CD4-positive, alpha-beta T cell (primary cell): ENCODE measurements at regions not wholly inside any gene's neighbourhood (a gene's known extent, or its start where the extent isn't known, plus 50 kb on each side); places are given as distances from the start of the nearest gene placed in this dataset.

Experiments used
- ATAC-seq: fragments of 200-7000 bp; cut with Tn5 transposase; one replicate; pipeline ENCODE4 v1.10.0; 2022; ENCODE audit warnings: mild to moderate bottlenecking; ENCODE audit not compliant: poor library complexity
- CTCF ChIA-PET: fragments of 350-600 bp; sonication (Branson Sonifier 250); formaldehyde crosslinking; loops from one replicate; lab custom pipeline; 2021; ENCODE audit warnings: antibody characterized with exemption, inconsistent platforms; lab: Charles Lee
- POLR2A ChIA-PET: fragments of 350-600 bp; sonication (Branson Sonifier 250); formaldehyde crosslinking; loops from one replicate; lab custom pipeline; 2021; ENCODE audit warnings: antibody characterized with exemption, inconsistent platforms; lab: Charles Lee
- DNase-seq, 14 experiments: peaks; one replicate each; pipeline ENCODE4 v3.0.0-alpha.2; 2013 to 2020; ENCODE audit warnings: mixed read lengths in 2 of 14
- H3K27ac ChIP-seq, 2 donors: one replicate each; pipeline versions ENCODE4 v1.5.1 to v1.7.0; 2013; ENCODE audit warnings: low read length in 2 of 2, low read depth in 1 of 2, mild to moderate bottlenecking in 1 of 2
- H3K27me3 ChIP-seq, 2 experiments: 1 replicate in 1 of 2; 2 replicates in 1 of 2; pipeline versions ENCODE4 v1.6.1 to v1.7.0; 2013; ENCODE audit warnings: low read length in 2 of 2, control low read depth in 1 of 2, mild to moderate bottlenecking in 1 of 2, moderate library complexity in 1 of 2; ENCODE audit not compliant: insufficient read depth in 2 of 2, control insufficient read depth in 1 of 2
- H3K36me3 ChIP-seq: one replicate; pipeline ENCODE4 v1.6.1; 2013; ENCODE audit warnings: low read length, control low read depth; ENCODE audit not compliant: insufficient read depth
- H3K4me1 ChIP-seq: one replicate; pipeline ENCODE4 v1.6.1; 2013; ENCODE audit warnings: low read length, control low read depth; ENCODE audit not compliant: insufficient read depth
- H3K4me3 ChIP-seq: one replicate; pipeline ENCODE4 v1.5.1; 2013; ENCODE audit warnings: mild to moderate bottlenecking, low read length, moderate library complexity
- H3K9me3 ChIP-seq, 2 experiments: 1 replicate in 1 of 2; 2 replicates in 1 of 2; pipeline versions ENCODE4 v1.6.1 to v1.7.0; 2013; ENCODE audit warnings: low read length in 2 of 2, mild to moderate bottlenecking in 2 of 2, control low read depth in 1 of 2, moderate library complexity in 1 of 2; ENCODE audit not compliant: control insufficient read depth in 1 of 2, insufficient read depth in 1 of 2
- H3K27ac Mint-ChIP-seq: one replicate; pipeline ENCODE4 v1.8.0; 2020; ENCODE audit warnings: mixed read lengths
- H3K27me3 Mint-ChIP-seq: one replicate; pipeline ENCODE4 v1.8.0; 2021; ENCODE audit warnings: mixed read lengths
- H3K36me3 Mint-ChIP-seq: one replicate; pipeline ENCODE4 v1.8.0; 2021; ENCODE audit warnings: low read depth, mixed read lengths
- H3K4me1 Mint-ChIP-seq: one replicate; pipeline ENCODE4 v1.8.0; 2021; ENCODE audit warnings: low read depth, mixed read lengths
- H3K4me3 Mint-ChIP-seq: one replicate; pipeline ENCODE4 v1.8.0; 2020; ENCODE audit warnings: mild to moderate bottlenecking, mixed read lengths
- H3K9me3 Mint-ChIP-seq: one replicate; pipeline ENCODE4 v1.8.0; 2020; ENCODE audit warnings: mixed read lengths
- intact Hi-C, 2 experiments: fragments of 100-400 bp; cut with DNase I in 1 of 2; cut with micrococcal nuclease in 1 of 2; formaldehyde crosslinking; loops; one replicate each; pipeline versions ENCODE4 v1.15.1 to v1.9.0; 2023 to 2025; cut with DNase I, micrococcal nuclease
- TF ChIP-seq, protein P1 (sequence below): fragments of 200-600 bp; IDR thresholded peaks from one replicate; pipeline ENCODE4 v1.8.0; 2022; ENCODE audit warnings: antibody characterized with exemption, mild to moderate bottlenecking

DNA sequence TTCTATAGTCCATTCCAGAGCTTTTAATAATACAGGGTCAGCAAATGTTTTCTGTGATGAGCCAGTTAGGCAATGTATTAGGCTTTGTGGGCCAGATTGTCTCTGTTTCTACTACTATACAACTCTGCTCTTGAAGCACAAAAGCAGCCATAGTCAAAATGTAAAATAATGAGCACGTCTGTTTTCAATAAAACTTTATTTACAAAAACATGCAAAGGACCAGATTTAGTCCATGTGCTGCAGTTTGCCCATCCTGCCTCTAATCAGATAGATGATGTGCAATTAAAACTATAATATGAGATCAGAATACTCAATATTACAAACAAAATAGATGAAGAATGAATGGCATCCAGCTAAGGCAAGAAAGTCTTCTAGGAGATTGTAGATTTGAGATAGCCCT lies 127.8 kb upstream of the FRMPD4 start:
- intact Hi-C loops: no loop called here

DNA sequence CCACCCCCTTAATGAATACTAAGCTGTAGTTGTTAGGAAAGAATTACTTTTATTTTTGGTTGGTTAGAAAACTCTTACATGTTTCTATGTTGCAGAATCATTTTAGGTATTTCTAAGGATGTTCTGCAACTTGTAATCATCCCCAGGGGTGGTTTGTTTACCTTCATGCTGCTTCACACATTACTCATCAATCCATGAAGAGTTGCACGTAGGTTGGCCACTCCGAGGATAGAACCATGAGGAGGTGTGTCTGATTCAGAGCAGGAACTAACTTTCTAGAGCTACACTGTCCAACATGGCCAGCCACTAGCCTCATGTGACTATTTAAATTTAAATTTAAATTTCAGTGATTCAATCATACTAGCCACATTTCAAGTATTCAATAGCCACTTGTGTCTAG lies 127.2 kb upstream of the FRMPD4 start:
- TF ChIP-seq, protein P1, sequence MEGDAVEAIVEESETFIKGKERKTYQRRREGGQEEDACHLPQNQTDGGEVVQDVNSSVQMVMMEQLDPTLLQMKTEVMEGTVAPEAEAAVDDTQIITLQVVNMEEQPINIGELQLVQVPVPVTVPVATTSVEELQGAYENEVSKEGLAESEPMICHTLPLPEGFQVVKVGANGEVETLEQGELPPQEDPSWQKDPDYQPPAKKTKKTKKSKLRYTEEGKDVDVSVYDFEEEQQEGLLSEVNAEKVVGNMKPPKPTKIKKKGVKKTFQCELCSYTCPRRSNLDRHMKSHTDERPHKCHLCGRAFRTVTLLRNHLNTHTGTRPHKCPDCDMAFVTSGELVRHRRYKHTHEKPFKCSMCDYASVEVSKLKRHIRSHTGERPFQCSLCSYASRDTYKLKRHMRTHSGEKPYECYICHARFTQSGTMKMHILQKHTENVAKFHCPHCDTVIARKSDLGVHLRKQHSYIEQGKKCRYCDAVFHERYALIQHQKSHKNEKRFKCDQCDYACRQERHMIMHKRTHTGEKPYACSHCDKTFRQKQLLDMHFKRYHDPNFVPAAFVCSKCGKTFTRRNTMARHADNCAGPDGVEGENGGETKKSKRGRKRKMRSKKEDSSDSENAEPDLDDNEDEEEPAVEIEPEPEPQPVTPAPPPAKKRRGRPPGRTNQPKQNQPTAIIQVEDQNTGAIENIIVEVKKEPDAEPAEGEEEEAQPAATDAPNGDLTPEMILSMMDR: no peak
- H3K27me3 Mint-ChIP-seq: no peaks in the 10 kb centered on the region
- DNase-seq: no peak
- no peak for ATAC-seq
- no peaks in the 10 kb centered on the region for H3K9me3 Mint-ChIP-seq
- intact Hi-C loops: no loop called here
- Histone ChIP-seq H3K4me1 (no peaks in the 10 kb centered on the region), H3K9me3 (no peaks in the 10 kb centered on the region), H3K27me3 (no peaks in the 10 kb centered on the region), H3K36me3 (no peaks in the 10 kb centered on the region), H3K27ac (no peak overlapping the region), H3K4me3 (no peak overlapping the region)
- H3K4me1 Mint-ChIP-seq: no peaks in the 10 kb centered on the region
- no peaks in the 10 kb centered on the region for H3K36me3 Mint-ChIP-seq
- POLR2A ChIA-PET: no interaction called here
- CTCF ChIA-PET: no interaction called here
- H3K27ac Mint-ChIP-seq: no peak overlapping the region
- no peak overlapping the region for H3K4me3 Mint-ChIP-seq

More for the DNA sequence above, 127.8 kb upstream of the FRMPD4 start:
- no peak overlapping the region for H3K4me3 Mint-ChIP-seq
- H3K36me3 Mint-ChIP-seq: no peaks in the 10 kb centered on the region
- no peaks in the 10 kb centered on the region for H3K27me3 Mint-ChIP-seq
- Histone ChIP-seq H3K9me3 (no peaks in the 10 kb centered on the region), H3K4me1 (no peaks in the 10 kb centered on the region), H3K4me3 (no peak overlapping the region), H3K36me3 (no peaks in the 10 kb centered on the region), H3K27me3 (no peaks in the 10 kb centered on the region), H3K27ac (no peak overlapping the region)
- DNase-seq: no peak
- no peak overlapping the region for H3K27ac Mint-ChIP-seq
- no peaks in the 10 kb centered on the region for H3K9me3 Mint-ChIP-seq
- no peak for ATAC-seq
- no peaks in the 10 kb centered on the region for H3K4me1 Mint-ChIP-seq
- TF ChIP-seq, protein P1: no peak
- ChIA-PET POLR2A (no interaction called here), CTCF (no interaction called here)

DNA sequence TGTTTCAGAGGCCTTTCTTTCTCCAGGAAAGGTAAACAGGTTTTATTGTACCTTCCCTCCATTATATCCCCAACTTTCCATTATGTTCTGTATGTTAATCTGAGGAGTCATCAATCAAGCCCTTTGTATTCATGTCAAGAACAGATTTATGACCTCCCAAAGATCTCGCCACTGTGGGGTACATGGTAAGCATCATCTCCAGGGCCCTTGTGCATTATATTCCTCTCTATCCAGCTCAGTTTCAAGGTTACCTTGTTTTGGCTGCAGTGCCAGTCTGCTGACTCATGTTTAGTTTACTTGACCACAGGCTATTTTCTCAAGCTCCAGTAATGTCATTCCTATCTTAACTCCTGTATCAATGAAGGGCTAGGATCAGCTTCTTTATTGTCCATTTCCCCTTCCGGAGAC lies 125.1 kb upstream of the FRMPD4 start:
- no peak overlapping the region for H3K4me3 Mint-ChIP-seq
- CTCF ChIA-PET: no interaction called here
- POLR2A ChIA-PET: no interaction called here
- intact Hi-C loops: no loop called here
- Histone ChIP-seq H3K9me3 (no peaks in the 10 kb centered on the region), H3K4me3 (no peak overlapping the region), H3K4me1 (no peaks in the 10 kb centered on the region), H3K27ac (no peak overlapping the region), H3K27me3 (no peaks in the 10 kb centered on the region), H3K36me3 (no peaks in the 10 kb centered on the region)
- H3K27me3 Mint-ChIP-seq: peaks cover 5% of the 10 kb centered on the region
- no peak for ATAC-seq
- H3K36me3 Mint-ChIP-seq: no peaks in the 10 kb centered on the region
- TF ChIP-seq, protein P1: no peak
- no peaks in the 10 kb centered on the region for H3K9me3 Mint-ChIP-seq
- no peak for DNase-seq
- no peaks in the 10 kb centered on the region for H3K4me1 Mint-ChIP-seq
- H3K27ac Mint-ChIP-seq: no peak overlapping the region
